ENCODE measurements at regions not wholly inside any gene's neighbourhood (a gene's known extent, or its start where the extent isn't known, plus 50 kb on each side); places are given as distances from the start of the nearest gene placed in this dataset.

DNA sequence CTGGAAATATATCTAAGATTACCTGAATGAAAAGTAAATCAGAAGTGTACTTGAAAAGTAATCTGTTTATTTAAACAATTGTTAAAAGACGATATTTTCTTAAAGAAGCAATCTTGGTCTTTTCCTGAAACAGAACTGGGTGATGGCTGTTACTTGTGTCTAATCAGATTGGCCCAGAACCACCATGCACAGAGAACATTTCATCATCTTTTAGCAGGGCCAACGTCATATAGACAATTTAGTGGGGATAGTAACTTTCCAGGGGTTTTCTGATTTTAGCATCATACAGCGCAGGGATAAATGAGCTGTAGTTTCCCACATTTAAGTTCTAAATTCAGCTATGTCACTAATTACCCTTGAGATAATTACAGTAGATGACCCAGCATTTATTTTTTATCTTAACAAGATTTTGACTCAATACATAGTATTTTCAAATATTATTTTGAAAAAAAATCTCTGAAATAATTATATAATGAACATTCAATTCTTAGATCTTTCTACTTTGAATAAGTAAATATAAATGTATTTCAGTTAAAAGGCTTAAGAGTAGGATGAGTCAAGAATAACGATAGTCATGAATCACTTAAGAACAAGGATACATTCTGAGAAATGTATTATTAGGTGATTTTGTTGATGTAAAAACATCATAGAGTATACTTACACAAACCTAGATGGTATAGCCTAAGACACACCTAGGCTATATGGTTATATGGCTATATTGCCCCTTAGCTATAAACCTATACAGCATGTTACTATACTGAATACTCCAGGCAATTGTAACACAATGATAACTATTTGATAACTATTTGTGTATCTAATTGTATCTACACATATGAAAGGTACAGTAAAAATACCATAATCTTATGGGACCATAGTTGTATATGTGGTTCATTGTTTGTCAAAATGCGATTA, 103.8 kb upstream of the MME start:
- DNase-seq (ENCODE audit: low read depth) = no peak

DNA sequence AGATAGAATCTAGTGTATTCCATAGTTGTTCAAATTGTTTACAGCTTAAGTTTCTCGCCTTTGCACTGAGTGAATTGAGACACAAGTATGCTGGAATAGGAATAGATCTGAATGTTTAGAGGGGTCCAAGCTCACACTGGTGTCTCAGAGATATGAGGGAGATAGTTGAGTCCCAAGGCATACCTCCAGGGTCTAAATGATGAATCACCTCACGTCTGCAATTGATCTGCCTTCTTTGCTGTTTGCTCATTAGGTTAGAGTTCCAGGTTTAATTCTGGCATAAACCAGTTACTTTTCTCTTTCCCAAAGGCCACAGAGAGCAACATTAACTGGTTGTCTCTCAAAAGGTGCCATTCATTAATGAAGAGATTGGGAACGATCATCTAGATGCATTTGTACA, 106.3 kb upstream of the MME start:
- no peak for DNase-seq (ENCODE audit: low read depth)

- peak; percentile 51 for DNase-seq (ENCODE audit: low read depth)
Measured at GRCh38 chr3:154972951-154973350, 107.2 kb upstream of the MME start.

GRCh38 chr3:154971771-154972326, 108.3 kb upstream of the MME start:
- DNase-seq (ENCODE audit: low read depth) = peak; percentile 96

DNA sequence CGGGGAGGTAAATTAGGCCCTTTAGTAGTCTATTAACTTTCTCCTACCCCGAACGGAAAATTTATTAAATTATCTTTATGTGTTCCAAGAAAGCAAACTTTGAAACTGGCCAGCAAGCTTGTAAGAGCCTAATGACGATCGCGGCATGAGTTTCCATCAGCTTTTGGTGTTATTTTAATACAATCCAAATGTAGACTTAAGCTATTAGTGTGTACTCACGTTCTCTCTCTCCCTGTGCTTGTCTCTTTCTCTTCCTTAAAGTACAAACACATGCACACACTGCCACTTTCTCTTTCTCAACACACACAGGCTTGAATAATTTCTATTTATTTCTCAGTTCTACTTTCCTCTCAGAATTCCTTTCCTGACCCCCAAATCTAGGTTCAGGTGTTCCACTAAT, 108.8 kb upstream of the MME start:
- DNase-seq (ENCODE audit: low read depth) = peak; percentile 45

DNA sequence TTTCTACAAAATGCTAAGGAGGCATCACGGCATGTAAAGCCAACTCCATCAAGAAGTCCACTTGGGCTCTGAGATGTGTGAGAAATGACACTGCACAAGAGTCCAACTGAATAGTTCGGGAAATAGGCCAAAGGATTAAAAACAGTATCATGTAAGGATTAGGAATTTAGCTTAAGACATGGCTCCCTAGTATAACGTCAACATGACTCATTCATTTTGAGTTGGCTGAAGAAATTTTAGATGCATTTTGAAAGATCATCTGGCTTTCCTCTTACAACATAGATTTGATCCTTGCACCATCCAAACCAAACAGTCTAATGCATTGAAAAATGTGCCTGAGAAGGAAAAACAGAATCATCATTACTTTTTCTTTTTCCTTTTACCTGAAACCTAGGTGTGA, 109.3 kb upstream of the MME start:
- peak; percentile 63 for DNase-seq (ENCODE audit: low read depth)

GRCh38 chr3:154969366-154969765, 110.8 kb upstream of the MME start:
- DNase-seq (ENCODE audit: low read depth) = no peak

GRCh38 chr3:154967090-154967489, 113.0 kb upstream of the MME start:
- DNase-seq (ENCODE audit: low read depth) = no peak

- DNase-seq (ENCODE audit: low read depth) = peak; percentile 87
Measured at GRCh38 chr3:154956815-154957214, 123.3 kb upstream of the MME start.

- no peak for DNase-seq (ENCODE audit: low read depth)
Measured at GRCh38 chr3:154955907-154956533, 124.1 kb upstream of the MME start.

DNA sequence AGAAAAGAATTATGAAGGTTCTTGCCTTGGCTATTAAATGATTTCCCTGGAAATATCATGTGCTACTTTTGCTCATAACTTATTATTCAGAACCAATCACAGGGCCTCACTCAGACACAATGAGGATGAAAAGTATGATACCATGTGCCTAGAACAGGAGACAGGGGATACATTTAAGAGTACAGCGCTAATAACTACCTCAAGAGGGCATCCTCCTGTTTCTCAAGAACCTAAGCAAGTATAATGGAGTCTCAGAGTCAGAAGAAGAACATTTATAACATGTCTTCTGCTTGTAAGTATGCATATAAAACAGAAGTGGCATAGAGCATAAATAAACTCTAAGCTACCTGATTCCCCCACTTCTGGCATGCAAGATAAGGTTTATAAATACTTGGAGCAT, 125.4 kb upstream of the MME start:
- peak; percentile 81 for DNase-seq (ENCODE audit: low read depth)

DNA sequence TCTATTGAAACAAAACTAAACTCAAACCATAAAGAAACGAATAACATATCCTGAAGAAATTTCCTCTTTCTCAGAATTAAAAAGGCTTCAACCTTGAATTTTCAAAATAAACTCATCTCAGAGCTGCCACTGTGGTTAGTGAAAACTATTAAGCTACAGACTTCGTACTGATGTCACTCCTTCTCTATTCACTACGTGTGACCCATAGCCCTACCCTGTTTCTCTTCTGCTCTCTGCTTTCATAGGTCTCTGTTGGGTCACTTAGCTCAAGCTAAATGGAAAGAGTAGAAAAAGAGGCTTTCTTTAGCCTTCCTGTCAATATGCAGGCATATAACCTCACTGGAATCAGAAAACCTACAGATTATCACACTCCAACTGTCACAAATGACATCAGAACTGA, 126.6 kb upstream of the MME start:
- no peak for DNase-seq (ENCODE audit: low read depth)

- DNase-seq (ENCODE audit: low read depth) = no peak
Measured at GRCh38 chr3:154952553-154952952, 127.6 kb upstream of the MME start.

GRCh38 chr3:154943981-154944380, 136.1 kb upstream of the MME start:
- no peak for DNase-seq (ENCODE audit: low read depth)

DNA sequence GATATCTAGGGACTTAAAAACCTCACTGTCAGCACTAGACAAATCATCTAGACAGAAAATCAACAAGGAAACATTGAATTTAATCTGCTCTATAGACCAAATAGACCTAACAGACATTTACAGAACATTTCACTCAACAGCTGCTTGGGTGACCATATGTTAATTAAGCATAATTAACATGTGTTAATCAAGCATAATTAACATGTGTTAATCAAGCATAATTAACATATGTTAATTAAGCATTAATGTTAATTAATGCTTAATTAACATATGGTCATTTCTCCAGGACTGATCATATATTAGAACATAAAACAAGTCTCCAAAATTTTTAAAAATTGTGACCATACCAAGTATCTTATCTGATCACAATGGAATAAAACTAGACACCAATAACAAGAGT, 137.3 kb upstream of the MME start:
- DNase-seq (ENCODE audit: low read depth) = no peak

DNA sequence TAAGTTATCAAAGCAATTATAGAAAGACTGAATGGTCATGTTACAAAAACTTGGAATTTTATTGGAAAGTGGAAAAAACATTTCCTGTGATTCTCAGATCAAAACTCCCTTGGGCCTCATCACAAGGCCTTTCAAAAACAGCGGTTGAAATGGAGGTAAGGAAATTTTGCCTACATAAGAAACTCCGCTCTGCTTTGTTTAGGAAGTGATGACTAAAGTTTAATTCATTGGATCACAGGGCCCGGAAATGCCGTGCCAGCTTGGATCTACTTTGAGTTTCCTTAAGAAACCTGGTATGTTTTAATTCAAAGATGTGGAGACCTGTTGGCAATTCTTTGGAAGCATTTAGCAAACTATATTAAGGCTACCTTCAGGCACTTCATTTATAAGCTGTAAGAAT, 143.9 kb upstream of the MME start:
- no peak for DNase-seq (ENCODE audit: low read depth)

GRCh38 chr3:154933581-154933980, 146.5 kb upstream of the MME start:
- no peak for DNase-seq (ENCODE audit: low read depth)

DNA sequence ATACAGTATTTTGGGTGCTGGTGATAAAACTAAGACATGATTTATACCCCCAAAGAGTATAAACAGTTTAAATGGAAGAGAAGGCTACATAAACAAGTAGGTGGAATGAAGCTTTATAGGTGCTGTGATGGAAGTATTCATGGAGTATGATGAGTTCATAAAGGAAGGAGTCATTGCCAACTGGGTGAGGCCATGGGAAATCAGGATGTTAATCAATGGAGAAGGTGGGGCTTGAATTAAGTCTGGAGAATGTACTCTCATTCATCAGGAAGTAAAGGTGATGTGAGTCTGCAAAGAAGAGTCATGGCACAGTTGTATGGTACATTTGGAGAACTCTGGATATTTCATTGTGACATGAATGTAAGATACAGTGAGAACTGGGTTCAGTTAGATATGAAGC, 147.5 kb upstream of the MME start:
- no peak for DNase-seq (ENCODE audit: low read depth)

- DNase-seq (ENCODE audit: low read depth) = no peak
Measured at GRCh38 chr3:154931484-154931883, 148.6 kb upstream of the MME start.

DNA sequence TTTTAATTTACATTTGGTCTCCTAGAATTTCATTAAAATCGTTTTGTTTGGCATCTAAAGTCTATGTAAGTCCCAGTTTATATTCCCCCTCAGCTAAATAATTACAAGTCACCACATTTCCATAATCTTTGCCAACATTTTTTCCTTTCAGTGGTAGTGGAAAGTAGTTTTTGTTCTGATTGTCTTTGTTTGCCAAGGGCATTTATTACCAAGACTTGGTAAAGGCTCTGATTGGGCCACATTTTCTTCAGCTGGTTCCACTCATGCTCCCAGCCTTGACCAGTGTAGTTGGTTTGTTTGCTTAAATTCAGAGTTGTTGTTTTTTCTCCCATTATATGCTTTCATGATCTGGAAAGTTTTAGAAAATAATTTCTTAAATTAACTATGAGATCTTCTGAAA, 153.4 kb upstream of the MME start:
- DNase-seq (ENCODE audit: low read depth) = peak; percentile 40

DNA sequence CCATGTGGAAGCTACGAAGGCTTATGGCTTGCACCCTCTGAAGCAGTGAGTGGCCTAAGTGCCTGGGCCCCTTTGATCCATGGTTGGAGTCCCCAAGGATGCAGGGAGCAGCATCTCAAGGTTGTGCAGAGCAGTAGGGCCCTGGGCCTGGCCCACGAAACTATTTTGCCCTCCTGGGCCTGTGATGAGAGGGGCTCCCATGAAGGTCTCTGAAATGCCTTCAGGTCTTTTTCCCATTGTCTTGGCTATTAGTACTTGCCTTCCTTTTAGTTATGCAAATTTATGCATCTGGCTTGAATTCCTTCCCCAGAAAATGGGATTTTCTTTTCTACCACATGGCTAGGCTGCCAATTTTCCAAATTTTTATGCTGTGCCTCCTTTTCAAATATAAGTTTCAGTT, 158.8 kb upstream of the MME start:
- no peak for DNase-seq (ENCODE audit: low read depth)

DNA sequence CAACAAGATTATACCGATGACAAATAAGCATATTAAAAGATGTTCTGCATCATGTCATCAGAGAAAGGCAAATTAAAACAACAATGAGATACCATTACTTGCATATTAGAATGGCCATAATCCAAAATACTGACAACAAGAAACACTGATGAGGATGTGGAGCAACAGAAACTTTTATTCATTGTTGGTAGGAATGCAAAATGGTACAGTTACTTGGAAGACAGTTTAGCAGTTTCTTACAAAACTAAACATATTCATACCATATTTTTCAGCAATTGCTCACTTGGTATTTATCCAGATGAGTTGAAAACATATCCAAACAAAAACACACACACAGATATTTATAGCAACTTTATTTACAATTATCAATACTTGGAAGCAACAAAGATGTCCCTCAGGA, 160.9 kb upstream of the MME start:
- no peak for DNase-seq (ENCODE audit: low read depth)

- DNase-seq (ENCODE audit: low read depth) = peak; percentile 41
Measured at GRCh38 chr3:154904328-154904727, 175.8 kb upstream of the MME start.
